ENCODE measurements at regions not wholly inside any gene's neighbourhood (a gene's known extent, or its start where the extent isn't known, plus 50 kb on each side); places are given as distances from the start of the nearest gene placed in this dataset.

GRCh38 chr6:115706324-115706723 is 354.4 kb downstream of the FRK start:
- TF ChIP-seq POLR2AphosphoS5 (IDR thresholded peaks at IDR 0.05; ENCODE audit: borderline replicate concordance, low read depth, low read length): no peak
- TF ChIP-seq FOXP2 (optimal IDR thresholded peaks at IDR 0.05; ENCODE audit: control extremely low read depth, extremely low read length, insufficient read depth): no peak

Measured in SK-N-MC (cell line).